GM23338 (cell line): ENCODE measurements at regions not wholly inside any gene's neighbourhood (a gene's known extent, or its start where the extent isn't known, plus 50 kb on each side); places are given as distances from the start of the nearest gene placed in this dataset.

Experiments
- ATAC-seq: fragments of 200-7000 bp; cut with Tn5 transposase; 3 replicates; pipeline ENCODE4 v1.9.1; 2020
- DNase-seq: peaks from one replicate; pipeline ENCODE4 v3.0.0-alpha.2; 2015; ENCODE audit warnings: low spot score
- H2AFZ ChIP-seq: fragments of 200-600 bp; sonication (generic); 2 replicates; pipeline ENCODE4 v1.8.0; 2016; ENCODE audit warnings: antibody characterized with exemption, mild to moderate bottlenecking, moderate library complexity
- H3F3A ChIP-seq: fragments of 200-600 bp; sonication (generic); replicated peaks from 2 replicates; pipeline ENCODE4 v1.8.0; 2017; ENCODE audit warnings: antibody characterized with exemption, mixed run types, low read depth
- H3K27ac ChIP-seq: fragments of 200-600 bp; sonication (generic); 2 replicates; pipeline ENCODE4 v1.6.1; 2016; ENCODE audit warnings: low read depth
- H3K27me3 ChIP-seq: fragments of 200-600 bp; sonication (generic); 2 replicates; pipeline ENCODE4 v1.8.0; 2016; ENCODE audit warnings: mild to moderate bottlenecking, mixed run types, moderate library complexity; ENCODE audit not compliant: insufficient read depth
- H3K36me3 ChIP-seq: fragments of 200-600 bp; sonication (generic); 2 replicates; pipeline ENCODE4 v1.8.0; 2016; ENCODE audit warnings: mild to moderate bottlenecking; ENCODE audit not compliant: insufficient read depth
- H3K4me1 ChIP-seq: fragments of 200-600 bp; sonication (generic); 2 replicates; pipeline ENCODE4 v1.8.0; 2016; ENCODE audit warnings: mild to moderate bottlenecking, moderate library complexity; ENCODE audit not compliant: insufficient read depth
- H3K4me2 ChIP-seq: fragments of 200-600 bp; sonication (generic); 2 replicates; pipeline ENCODE4 v1.7.1; 2017; ENCODE audit warnings: mixed run types
- H3K4me3 ChIP-seq: fragments of 200-600 bp; sonication (generic); 2 replicates; pipeline ENCODE4 v1.6.1; 2016; ENCODE audit warnings: mixed run types
- H3K79me2 ChIP-seq: fragments of 200-600 bp; sonication (generic); replicated peaks from 2 replicates; pipeline ENCODE4 v1.8.0; 2017; ENCODE audit warnings: mild to moderate bottlenecking; ENCODE audit not compliant: insufficient read depth
- H3K9me2 ChIP-seq: fragments of 200-600 bp; sonication (generic); 2 replicates; pipeline ENCODE4 v1.8.0; 2017; ENCODE audit not compliant: insufficient read depth
- H4K20me1 ChIP-seq: fragments of 200-600 bp; sonication (generic); replicated peaks from 2 replicates; pipeline ENCODE4 v1.8.0; 2017; ENCODE audit warnings: mild to moderate bottlenecking; ENCODE audit not compliant: insufficient read depth
- H3K27ac Mint-ChIP-seq: 2 replicates; pipeline ENCODE4 v1.8.0; 2020; ENCODE audit warnings: inconsistent platforms, mild to moderate bottlenecking, moderate library complexity, mixed read lengths
- H3K27me3 Mint-ChIP-seq: 3 replicates; pipeline ENCODE4 v1.8.0; 2022; ENCODE audit warnings: low read depth, mild to moderate bottlenecking, moderate library complexity, mixed read lengths, inconsistent platforms; ENCODE audit not compliant: insufficient read depth, poor library complexity
- H3K36me3 Mint-ChIP-seq: 3 replicates; pipeline ENCODE4 v1.8.0; 2021; ENCODE audit warnings: low read depth, mild to moderate bottlenecking, inconsistent platforms, moderate library complexity, mixed read lengths
- H3K4me1 Mint-ChIP-seq: 3 replicates; pipeline ENCODE4 v1.8.0; 2020; ENCODE audit warnings: mild to moderate bottlenecking, inconsistent platforms, mixed read lengths
- H3K4me3 Mint-ChIP-seq: 3 replicates; pipeline ENCODE4 v1.8.0; 2021; ENCODE audit warnings: moderate library complexity, mild to moderate bottlenecking, inconsistent platforms, mixed read lengths
- H3K9me3 Mint-ChIP-seq: 3 replicates; pipeline ENCODE4 v1.8.0; 2020; ENCODE audit warnings: moderate library complexity, mild to moderate bottlenecking, inconsistent platforms, mixed read lengths
- CREB1 ChIP-seq: fragments of 250-450 bp; sonication (Bioruptor Pico); IDR thresholded peaks from 2 replicates; pipeline ENCODE4 v1.5.0; 2020; ENCODE audit warnings: low read depth, mild to moderate bottlenecking, moderate library complexity
- ETS1 ChIP-seq: IDR thresholded peaks from 2 replicates; pipeline ENCODE4 v1.6.1; 2016; ENCODE audit warnings: antibody characterized with exemption
- REST ChIP-seq: IDR thresholded peaks from one replicate; pipeline ENCODE4 v1.6.1; 2018; ENCODE audit warnings: antibody characterized with exemption; ENCODE audit not compliant: unreplicated experiment
- STAT1 ChIP-seq: IDR thresholded peaks from one replicate; pipeline ENCODE4 v1.6.1; 2016; ENCODE audit warnings: antibody characterized with exemption; ENCODE audit not compliant: unreplicated experiment
- ZNF331 ChIP-seq: fragments of 250-450 bp; sonication (Bioruptor Pico); IDR thresholded peaks from 2 replicates; pipeline ENCODE4 v1.5.0; 2020; ENCODE audit warnings: low read depth, mild to moderate bottlenecking, moderate library complexity
- ZNF462 ChIP-seq: fragments of 250-450 bp; sonication (Bioruptor Pico); IDR thresholded peaks from 2 replicates; pipeline ENCODE4 v1.5.0; 2020; ENCODE audit warnings: mild to moderate bottlenecking, moderate library complexity

- H3K36me3 ChIP-seq = no peaks in the 10 kb centered on the region
- H4K20me1 ChIP-seq = no peaks in the 10 kb centered on the region
- H2AFZ ChIP-seq = no peak overlapping the region
- no peaks in the 10 kb centered on the region for H3K27me3 Mint-ChIP-seq
- H3K9me3 Mint-ChIP-seq = no peaks in the 10 kb centered on the region
- no peaks in the 10 kb centered on the region for H3F3A ChIP-seq
- no peak overlapping the region for H3K4me2 ChIP-seq
- H3K27ac ChIP-seq = no peak overlapping the region
- no peak overlapping the region for H3K27ac Mint-ChIP-seq
- H3K4me3 Mint-ChIP-seq = no peak overlapping the region
- DNase-seq (no peak), ATAC-seq (no peak)
- no peak for TF ChIP-seq CREB1 (CRISPR knock-in tag)
- no peak for TF ChIP-seq ZNF462 (CRISPR knock-in tag)
- no peak for TF ChIP-seq ZNF331 (CRISPR knock-in tag)
- TF ChIP-seq STAT1 = no peak
- no peak for TF ChIP-seq REST
- TF ChIP-seq ETS1 = no peak
- H3K27me3 ChIP-seq = no peaks in the 10 kb centered on the region
- H3K4me1 Mint-ChIP-seq = peaks cover 7% of the 10 kb centered on the region; the same call in 2 of the 3 replicates
- no peaks in the 10 kb centered on the region for H3K79me2 ChIP-seq
- H3K9me2 ChIP-seq = no peaks in the 10 kb centered on the region
- 0 out of 2 replicates have a peak, but pooled peaks cover 6% of the 10 kb centered on the region for H3K4me1 ChIP-seq
- no peaks in the 10 kb centered on the region for H3K36me3 Mint-ChIP-seq
- no peak overlapping the region for H3K4me3 ChIP-seq
These were observed 553.9 kb downstream of the PRR16 start for GRCh38 chr5:121018004-121018403.
